GM18873 (cell line): ENCODE measurements at regions not wholly inside any gene's neighbourhood (a gene's known extent, or its start where the extent isn't known, plus 50 kb on each side); places are given as distances from the start of the nearest gene placed in this dataset.
"Not testable (repeated sequence)": the region's sequence is repeated elsewhere in the genome, so short reads cannot be mapped to it uniquely, and the experiment has no call there.

ENCODE experiments used
- ATAC-seq: cut with Tn5 transposase; IDR thresholded peaks from one replicate; pipeline ENCODE4 v1.9.1; 2021; ENCODE audit warnings: mild to moderate bottlenecking, moderate library complexity, moderate number of reproducible peaks; ENCODE audit not compliant: unreplicated experiment, low FRiP score

GRCh38 chr16:86877835-86878234 is 299.5 kb downstream of the FOXL1 start:
- no peak for ATAC-seq

- ATAC-seq = no peak
Observed at GRCh38 chr16:86878236-86879080, 300.1 kb downstream of the FOXL1 start.

GRCh38 chr16:86879268-86879667 is 300.9 kb downstream of the FOXL1 start:
- ATAC-seq = no peak

GRCh38 chr16:86880316-86881117 is 302.2 kb downstream of the FOXL1 start:
- ATAC-seq = no peak

GRCh38 chr16:86881118-86881510 is 302.8 kb downstream of the FOXL1 start:
- no peak for ATAC-seq

- ATAC-seq = no peak
Observed at GRCh38 chr16:86881861-86882273, 303.5 kb downstream of the FOXL1 start.

GRCh38 chr16:86882586-86883280 is 304.4 kb downstream of the FOXL1 start:
- ATAC-seq = no peak

GRCh38 chr16:86883583-86884389 is 305.4 kb downstream of the FOXL1 start:
- ATAC-seq = no peak

GRCh38 chr16:86884390-86884650 is 306.0 kb downstream of the FOXL1 start:
- ATAC-seq = no peak

GRCh38 chr16:86885139-86885538 is 306.8 kb downstream of the FOXL1 start:
- ATAC-seq = no peak

GRCh38 chr16:86886651-86887050 is 308.3 kb downstream of the FOXL1 start:
- no peak for ATAC-seq

- ATAC-seq = no peak
Observed at GRCh38 chr16:86887416-86887815, 309.1 kb downstream of the FOXL1 start.

- ATAC-seq = no peak
Observed at GRCh38 chr16:86888231-86889053, 310.1 kb downstream of the FOXL1 start.

GRCh38 chr16:86889054-86889366 is 310.7 kb downstream of the FOXL1 start:
- ATAC-seq = not testable (repeated sequence)

GRCh38 chr16:86889974-86890373 is 311.6 kb downstream of the FOXL1 start:
- no peak for ATAC-seq

GRCh38 chr16:86891121-86891520 is 312.8 kb downstream of the FOXL1 start:
- ATAC-seq = no peak

- no peak for ATAC-seq
Observed at GRCh38 chr16:86891631-86892030, 313.3 kb downstream of the FOXL1 start.

GRCh38 chr16:86892509-86892908 is 314.2 kb downstream of the FOXL1 start:
- no peak for ATAC-seq

- ATAC-seq = no peak
Observed at GRCh38 chr16:86893506-86893905, 315.2 kb downstream of the FOXL1 start.
